Testis (tissue), 2 donors: ENCODE measurements at regions not wholly inside any gene's neighbourhood (a gene's known extent, or its start where the extent isn't known, plus 50 kb on each side); places are given as distances from the start of the nearest gene placed in this dataset.

Experiments
- POLR2A ChIP-seq: fragments of 450-650 bp; IDR thresholded peaks from one replicate; pipeline ENCODE4 v1.6.1; 2017; ENCODE audit warnings: antibody characterized with exemption, mild to moderate bottlenecking, moderate library complexity
- TF ChIP-seq, protein P1 (sequence below), 3 experiments: fragments of 450-650 bp in 2 of 3; fragments of 200-600 bp in 1 of 3; sonication (generic) in 1 of 3; IDR thresholded peaks; one replicate each; pipeline ENCODE4 v1.5.1; 2016 to 2019; ENCODE audit warnings: antibody characterized with exemption in 3 of 3, mild to moderate bottlenecking in 2 of 3, moderate library complexity in 1 of 3

DNA sequence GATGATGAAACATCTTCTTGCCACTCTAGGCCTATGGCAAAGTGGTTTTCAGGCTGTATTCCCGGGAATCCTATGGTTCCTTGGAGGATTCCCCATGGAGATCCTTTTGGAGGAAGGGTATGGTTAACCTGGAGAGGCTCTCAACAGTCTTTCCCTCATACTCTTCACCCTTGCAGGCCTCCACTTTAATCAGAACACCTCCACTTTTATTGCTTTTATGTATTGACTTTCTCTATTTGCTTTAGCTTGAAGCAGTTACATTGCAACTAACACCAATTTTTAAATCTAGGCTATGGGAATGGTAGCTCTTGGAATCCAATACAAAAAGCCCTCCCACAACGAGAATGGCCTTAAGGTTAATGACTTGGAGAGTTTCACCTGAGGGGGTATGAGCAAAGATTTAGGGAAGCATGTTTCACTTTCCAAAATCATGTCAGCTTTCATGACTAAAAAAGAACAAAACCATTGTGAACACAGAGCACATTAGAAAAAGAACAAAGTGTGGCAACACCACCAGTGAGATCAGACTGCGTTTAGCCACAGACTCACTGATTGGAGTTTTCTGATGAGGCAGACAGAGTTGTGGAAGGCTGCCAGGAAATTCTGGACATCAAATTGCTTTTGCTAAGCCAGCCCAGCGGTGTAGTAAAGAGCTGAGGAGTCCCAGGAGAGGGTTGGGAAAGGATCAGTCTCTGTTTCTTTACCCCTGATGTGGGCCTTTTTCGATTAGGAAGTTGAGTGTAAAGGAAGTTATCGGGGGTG, 130.4 kb upstream of the BMPER start:
- TF ChIP-seq, protein P1, sequence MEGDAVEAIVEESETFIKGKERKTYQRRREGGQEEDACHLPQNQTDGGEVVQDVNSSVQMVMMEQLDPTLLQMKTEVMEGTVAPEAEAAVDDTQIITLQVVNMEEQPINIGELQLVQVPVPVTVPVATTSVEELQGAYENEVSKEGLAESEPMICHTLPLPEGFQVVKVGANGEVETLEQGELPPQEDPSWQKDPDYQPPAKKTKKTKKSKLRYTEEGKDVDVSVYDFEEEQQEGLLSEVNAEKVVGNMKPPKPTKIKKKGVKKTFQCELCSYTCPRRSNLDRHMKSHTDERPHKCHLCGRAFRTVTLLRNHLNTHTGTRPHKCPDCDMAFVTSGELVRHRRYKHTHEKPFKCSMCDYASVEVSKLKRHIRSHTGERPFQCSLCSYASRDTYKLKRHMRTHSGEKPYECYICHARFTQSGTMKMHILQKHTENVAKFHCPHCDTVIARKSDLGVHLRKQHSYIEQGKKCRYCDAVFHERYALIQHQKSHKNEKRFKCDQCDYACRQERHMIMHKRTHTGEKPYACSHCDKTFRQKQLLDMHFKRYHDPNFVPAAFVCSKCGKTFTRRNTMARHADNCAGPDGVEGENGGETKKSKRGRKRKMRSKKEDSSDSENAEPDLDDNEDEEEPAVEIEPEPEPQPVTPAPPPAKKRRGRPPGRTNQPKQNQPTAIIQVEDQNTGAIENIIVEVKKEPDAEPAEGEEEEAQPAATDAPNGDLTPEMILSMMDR (IDR thresholded peaks at IDR 0.05) = no peak
- TF ChIP-seq POLR2A = no peak
